HepG2 (cell line): ENCODE measurements at regions not wholly inside any gene's neighbourhood (a gene's known extent, or its start where the extent isn't known, plus 50 kb on each side); places are given as distances from the start of the nearest gene placed in this dataset.

Experiments
- ATAC-seq: fragments of 200-7000 bp; cut with Tn5 transposase; 3 replicates; pipeline ENCODE4 v1.9.1; 2020; ENCODE audit warnings: mild to moderate bottlenecking, moderate library complexity
- BruUV-seq: library from RNA; stranded (reverse); fragments of 400-500 nt; replicated peaks from 2 replicates; lab custom pipeline; 2021; lab: Mats Ljungman, UMichigan
- CTCF ChIA-PET: fragments of 300-600 bp; formaldehyde crosslinking; extraction: SDS; loops from one replicate; lab custom pipeline; 2021; ENCODE audit warnings: low total read pairs, inconsistent platforms, low intra/inter-chr PET ratio; lab: Yijun Ruan, JAX
- POLR2A ChIA-PET: fragments of 350-600 bp; sonication (Branson Sonifier 250); formaldehyde crosslinking; loops from one replicate; lab custom pipeline; 2020; ENCODE audit warnings: antibody characterized with exemption, inconsistent platforms; lab: Yijun Ruan, JAX
- DNase-seq: peaks from one replicate; pipeline ENCODE4 v3.0.0-alpha.2; 2015; ENCODE audit warnings: low spot score
- FAIRE-seq: peaks from 3 replicates; lab custom pipeline; 2011; peaks lifted over from hg19 to GRCh38; lab: Jason Lieb, UNC
- H2AFZ ChIP-seq: one replicate; pipeline ENCODE4 v1.6.1; 2011; ENCODE audit warnings: low read length, inconsistent platforms
- H3K27ac ChIP-seq: fragments of 300-600 bp; 3 replicates; pipeline ENCODE4 v1.8.0; 2011; ENCODE audit warnings: mixed run types, mild to moderate bottlenecking, mixed read lengths, low read length, inconsistent platforms; ENCODE audit not compliant: insufficient read depth; ENCODE audit errors: extremely low read length
- H3K27me3 ChIP-seq, 2 experiments: fragments of 200-600 bp in 1 of 2; 2 replicates in 1 of 2; 3 replicates in 1 of 2; pipeline versions ENCODE4 v1.6.0 to v1.8.0; 2011; ENCODE audit warnings: low read length in 2 of 2, mild to moderate bottlenecking in 2 of 2, moderate library complexity in 2 of 2, inconsistent platforms in 1 of 2; ENCODE audit not compliant: insufficient read depth in 2 of 2, control insufficient read depth in 1 of 2
- H3K36me3 ChIP-seq, 2 experiments: fragments of 200-600 bp in 1 of 2; replicated peaks in 1 of 2; 2 replicates in 1 of 2; 3 replicates in 1 of 2; pipeline versions ENCODE4 v1.5.1 to v1.8.0; 2011; ENCODE audit warnings: low read length in 2 of 2, inconsistent platforms in 1 of 2; ENCODE audit not compliant: insufficient read depth in 2 of 2, control insufficient read depth in 1 of 2
- H3K4me1 ChIP-seq: 2 replicates; pipeline ENCODE4 v1.5.1; 2012; ENCODE audit warnings: low read length, inconsistent platforms; ENCODE audit not compliant: insufficient read depth
- H3K4me2 ChIP-seq: 2 replicates; pipeline ENCODE4 v1.6.0; 2011; ENCODE audit warnings: low read depth, low read length, inconsistent platforms
- H3K4me3 ChIP-seq, 3 experiments: fragments of 200-600 bp in 1 of 3; sonication (generic), shearing (Covaris generic) in 1 of 3; replicated peaks in 1 of 3; 2 replicates each; pipeline ENCODE4 v1.5.1; 2011 to 2016; ENCODE audit warnings: low read length in 3 of 3, inconsistent platforms in 2 of 3, low read depth in 2 of 3, mild to moderate bottlenecking in 2 of 3, control low read depth in 1 of 3, mixed read lengths in 1 of 3; ENCODE audit not compliant: insufficient read depth in 1 of 3
- H3K79me2 ChIP-seq: one replicate; pipeline ENCODE4 v1.6.1; 2011; ENCODE audit warnings: low read length, inconsistent platforms; ENCODE audit not compliant: insufficient read depth
- H3K9ac ChIP-seq: 2 replicates; pipeline ENCODE4 v1.6.0; 2011; ENCODE audit warnings: mild to moderate bottlenecking, low read depth, low read length, inconsistent platforms; ENCODE audit not compliant: insufficient read depth
- H3K9me3 ChIP-seq: 2 replicates; pipeline ENCODE4 v1.5.1; 2012; ENCODE audit warnings: mild to moderate bottlenecking, low read length
- H4K20me1 ChIP-seq: 2 replicates; pipeline ENCODE4 v1.6.0; 2011; ENCODE audit warnings: inconsistent platforms, mild to moderate bottlenecking, low read length, moderate library complexity; ENCODE audit not compliant: insufficient read depth
- HIC2 ChIP-seq: sonication (generic); formaldehyde crosslinking; IDR thresholded peaks from 2 replicates; pipeline ENCODE4 v1.9.0; 2022; ENCODE audit warnings: low read depth, missing genetic modification reagents
- KDM3A ChIP-seq: IDR thresholded peaks from 2 replicates; pipeline ENCODE4 v1.6.1; 2018; ENCODE audit warnings: low read depth, missing compliant biosample characterization
- PAWR ChIP-seq: sonication (generic); formaldehyde crosslinking; IDR thresholded peaks from 2 replicates; pipeline ENCODE4 v1.4.0; 2020; ENCODE audit warnings: missing genetic modification reagents, mild to moderate bottlenecking, borderline replicate concordance
- PHB2 ChIP-seq: fragments of 450-650 bp; IDR thresholded peaks from 2 replicates; pipeline ENCODE4 v1.6.1; 2018; ENCODE audit not compliant: partially characterized antibody
- RAD21 ChIP-seq: fragments of 450-650 bp; formaldehyde crosslinking; IDR thresholded peaks from 2 replicates; pipeline ENCODE4 v1.5.0; 2020; ENCODE audit warnings: mild to moderate bottlenecking
- SCMH1 ChIP-seq: sonication (generic); formaldehyde crosslinking; IDR thresholded peaks from 2 replicates; pipeline ENCODE4 v1.9.0; 2021; ENCODE audit warnings: missing genetic modification reagents, mild to moderate bottlenecking, borderline replicate concordance
- ZNF235 ChIP-seq: sonication (generic); formaldehyde crosslinking; IDR thresholded peaks from 2 replicates; pipeline ENCODE4 v1.8.1; 2023; ENCODE audit warnings: mild to moderate bottlenecking, missing genetic modification reagents, borderline replicate concordance
- ZNF251 ChIP-seq: sonication (generic); formaldehyde crosslinking; IDR thresholded peaks from 2 replicates; pipeline ENCODE4 v1.9.0; 2021; ENCODE audit warnings: mild to moderate bottlenecking, missing genetic modification reagents
- ZNF543 ChIP-seq: sonication (generic); formaldehyde crosslinking; IDR thresholded peaks from 2 replicates; pipeline ENCODE4 v1.4.0; 2020; ENCODE audit warnings: mild to moderate bottlenecking, missing genetic modification reagents
- ZNF605 ChIP-seq: sonication (generic); formaldehyde crosslinking; IDR thresholded peaks from 2 replicates; pipeline ENCODE4 v1.8.0; 2022; ENCODE audit warnings: mild to moderate bottlenecking, missing genetic modification reagents
- WGBS: methylation state at CpG from one replicate; pipeline ENCODE4 v1.1.6; 2017; ENCODE audit warnings: low lambda C conversion rate; 5-methylcytosine and 5-hydroxymethylcytosine counted together
- in situ Hi-C: cut with HindIII; loops from 2 replicates; pipeline ENCODE4 v1.10.0; 2017; ENCODE audit warnings: low pct_unique_long_range_greater_than_20kb; ENCODE audit not compliant: extremely low pct_ligation_motif_present
- intact Hi-C: fragments of 100-400 bp; cut with micrococcal nuclease; formaldehyde crosslinking; loops from one replicate; pipeline ENCODE4 v1.10.0; 2022; ENCODE audit not compliant: unreplicated experiment
- TF ChIP-seq, protein P1 (sequence below): sonication (generic); formaldehyde crosslinking; IDR thresholded peaks from 2 replicates; pipeline ENCODE4 v1.4.0; 2020; ENCODE audit warnings: missing genetic modification reagents
- TF ChIP-seq, protein P2 (sequence below): sonication (generic); formaldehyde crosslinking; IDR thresholded peaks from 2 replicates; pipeline ENCODE4 v1.4.0; 2020; ENCODE audit warnings: missing genetic modification reagents

- Histone ChIP-seq H2AFZ (no peak overlapping the region), H4K20me1 (no peaks in the 10 kb centered on the region), H3K27me3 (no peaks in the 10 kb centered on the region), H3K4me1 (no peaks in the 10 kb centered on the region), H3K4me3 (no peak overlapping the region), H3K9me3 (no peaks in the 10 kb centered on the region), H3K79me2 (no peaks in the 10 kb centered on the region), H3K36me3 (no peaks in the 10 kb centered on the region), H3K27ac (no peak overlapping the region), H3K4me2 (no peak overlapping the region), H3K9ac (no peak overlapping the region)
- no peak for ATAC-seq
- CTCF ChIA-PET, result no interaction called here
- WGBS, result 3% methylated on average over 3 of the region's 3 CpGs
- in situ Hi-C loops (loop anchor here (25.0 kb wide), 1 partner anchor 503 kb away; no protein-coding TSS in a partner anchor), intact Hi-C loops (no loop called here)
- BruUV-seq, result no TSS peak
- POLR2A ChIA-PET, result no interaction called here
- no peak for DNase-seq
- TF ChIP-seq ZNF543, result no peak
- TF ChIP-seq ZNF235, result no peak
- TF ChIP-seq, protein P1, sequence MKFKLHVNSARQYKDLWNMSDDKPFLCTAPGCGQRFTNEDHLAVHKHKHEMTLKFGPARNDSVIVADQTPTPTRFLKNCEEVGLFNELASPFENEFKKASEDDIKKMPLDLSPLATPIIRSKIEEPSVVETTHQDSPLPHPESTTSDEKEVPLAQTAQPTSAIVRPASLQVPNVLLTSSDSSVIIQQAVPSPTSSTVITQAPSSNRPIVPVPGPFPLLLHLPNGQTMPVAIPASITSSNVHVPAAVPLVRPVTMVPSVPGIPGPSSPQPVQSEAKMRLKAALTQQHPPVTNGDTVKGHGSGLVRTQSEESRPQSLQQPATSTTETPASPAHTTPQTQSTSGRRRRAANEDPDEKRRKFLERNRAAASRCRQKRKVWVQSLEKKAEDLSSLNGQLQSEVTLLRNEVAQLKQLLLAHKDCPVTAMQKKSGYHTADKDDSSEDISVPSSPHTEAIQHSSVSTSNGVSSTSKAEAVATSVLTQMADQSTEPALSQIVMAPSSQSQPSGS, result no peak
- no peak for TF ChIP-seq PHB2
- TF ChIP-seq HIC2 (CRISPR knock-in tag), result no peak
- TF ChIP-seq ZNF605 (CRISPR knock-in tag), result no peak
- no peak for TF ChIP-seq RAD21 (CRISPR knock-in tag)
- TF ChIP-seq PAWR (CRISPR knock-in tag), result no peak
- no peak for TF ChIP-seq ZNF251 (CRISPR knock-in tag)
- TF ChIP-seq SCMH1 (CRISPR knock-in tag), result no peak
- no peak for TF ChIP-seq KDM3A (CRISPR knock-in tag)
- TF ChIP-seq, protein P2, sequence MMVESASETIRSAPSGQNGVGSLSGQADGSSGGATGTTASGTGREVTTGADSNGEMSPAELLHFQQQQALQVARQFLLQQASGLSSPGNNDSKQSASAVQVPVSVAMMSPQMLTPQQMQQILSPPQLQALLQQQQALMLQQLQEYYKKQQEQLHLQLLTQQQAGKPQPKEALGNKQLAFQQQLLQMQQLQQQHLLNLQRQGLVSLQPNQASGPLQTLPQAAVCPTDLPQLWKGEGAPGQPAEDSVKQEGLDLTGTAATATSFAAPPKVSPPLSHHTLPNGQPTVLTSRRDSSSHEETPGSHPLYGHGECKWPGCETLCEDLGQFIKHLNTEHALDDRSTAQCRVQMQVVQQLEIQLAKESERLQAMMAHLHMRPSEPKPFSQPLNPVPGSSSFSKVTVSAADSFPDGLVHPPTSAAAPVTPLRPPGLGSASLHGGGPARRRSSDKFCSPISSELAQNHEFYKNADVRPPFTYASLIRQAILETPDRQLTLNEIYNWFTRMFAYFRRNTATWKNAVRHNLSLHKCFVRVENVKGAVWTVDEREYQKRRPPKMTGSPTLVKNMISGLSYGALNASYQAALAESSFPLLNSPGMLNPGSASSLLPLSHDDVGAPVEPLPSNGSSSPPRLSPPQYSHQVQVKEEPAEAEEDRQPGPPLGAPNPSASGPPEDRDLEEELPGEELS, result no peak
- FAIRE-seq, result no peak
These were observed 140.4 kb upstream of the GALNT15 start for GRCh38 chr3:16033889-16034687.
